Activated CD4-positive, alpha-beta memory T cell treated with anti-CD3 and anti-CD28 coated beads, Interleukin-2, amount 10 ng/mL, durations not matched to agents 7 days and 5 days (primary cell): ENCODE measurements at regions not wholly inside any gene's neighbourhood (a gene's known extent, or its start where the extent isn't known, plus 50 kb on each side); places are given as distances from the start of the nearest gene placed in this dataset.

Source experiments
- CTCF ChIA-PET: fragments of 350-600 bp; sonication (Branson Sonifier 250); formaldehyde crosslinking; loops from one replicate; lab custom pipeline; 2021; ENCODE audit warnings: antibody characterized with exemption, inconsistent platforms; lab: Charles Lee
- POLR2A ChIA-PET: fragments of 350-600 bp; sonication (Branson Sonifier 250); formaldehyde crosslinking; loops from one replicate; lab custom pipeline; 2021; ENCODE audit warnings: antibody characterized with exemption; lab: Charles Lee
- DNase-seq: peaks from one replicate; pipeline ENCODE4 v3.0.0-alpha.2; 2020
- H3K27ac Mint-ChIP-seq: one replicate; pipeline ENCODE4 v1.8.0; 2021; ENCODE audit warnings: mild to moderate bottlenecking, mixed read lengths
- H3K27me3 Mint-ChIP-seq: one replicate; pipeline ENCODE4 v1.8.0; 2021; ENCODE audit warnings: mixed read lengths
- H3K36me3 Mint-ChIP-seq: one replicate; pipeline ENCODE4 v1.8.0; 2021; ENCODE audit warnings: low read depth, mixed read lengths
- H3K4me1 Mint-ChIP-seq: one replicate; pipeline ENCODE4 v1.8.0; 2021; ENCODE audit warnings: mixed read lengths
- H3K4me3 Mint-ChIP-seq: one replicate; pipeline ENCODE4 v1.8.0; 2021; ENCODE audit warnings: mild to moderate bottlenecking, mixed read lengths
- H3K9me3 Mint-ChIP-seq: one replicate; pipeline ENCODE4 v1.8.0; 2021; ENCODE audit warnings: mixed read lengths

DNA sequence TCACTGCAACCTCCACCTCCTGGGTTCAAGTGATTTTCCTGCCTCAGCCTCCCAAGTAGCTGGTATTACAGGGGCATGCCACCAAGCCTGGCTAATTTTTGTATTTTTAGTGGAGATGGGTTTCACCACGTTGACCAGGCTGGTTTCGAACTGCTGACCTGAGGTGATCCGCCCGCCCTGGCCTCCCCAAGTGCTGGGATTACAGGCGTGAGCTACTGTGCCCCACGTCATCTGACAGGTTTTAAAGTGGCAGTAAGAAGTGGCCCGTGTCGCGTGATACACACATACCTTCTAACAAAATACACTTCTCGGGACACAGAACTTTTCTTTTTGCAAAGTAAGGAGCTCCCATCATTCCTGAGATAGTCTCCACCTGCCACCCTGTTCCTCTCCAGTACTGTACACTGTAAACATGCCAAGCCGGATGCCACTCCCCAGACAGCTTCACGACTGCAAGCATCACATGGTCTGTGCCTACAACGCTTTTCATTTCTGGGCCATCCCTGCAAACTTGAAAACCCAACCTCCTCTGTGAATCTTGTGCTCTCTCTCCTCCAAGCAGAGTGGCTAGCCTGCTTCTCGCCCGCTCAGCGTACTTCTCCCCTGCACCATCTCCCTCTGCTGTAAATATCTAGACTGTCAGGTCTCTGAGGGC lies 256.3 kb upstream of the KLF14 start:
- POLR2A ChIA-PET = interaction anchor here (0.6 to 1.7 kb wide), 15 partner anchors 9 to 116 kb away, joined by 3 to 11 read pairs (median 4); no protein-coding TSS in a partner anchor
- Mint-ChIP-seq H3K9me3 (no peaks in the 10 kb centered on the region), H3K4me3 (peak overlapping the region; percentile 46), H3K27me3 (no peaks in the 10 kb centered on the region), H3K4me1 (peaks cover 88% of the 10 kb centered on the region), H3K27ac (peak overlapping the region; percentile 77), H3K36me3 (peaks cover 30% of the 10 kb centered on the region)
- CTCF ChIA-PET = interaction anchor here (0.7 to 1.9 kb wide), 8 partner anchors 8 to 94 kb away, joined by 3 to 9 read pairs (median 4); no protein-coding TSS in a partner anchor
- peak; percentile 63 for DNase-seq

- no peak for DNase-seq
- Mint-ChIP-seq H3K4me1 (peaks cover 86% of the 10 kb centered on the region), H3K27me3 (no peaks in the 10 kb centered on the region), H3K4me3 (peak overlapping the region; percentile 54), H3K27ac (peak overlapping the region; percentile 85), H3K9me3 (no peaks in the 10 kb centered on the region), H3K36me3 (peaks cover 19% of the 10 kb centered on the region)
- ChIA-PET CTCF (interaction anchor here (0.7 to 4.2 kb wide), 6 partner anchors 11 to 57 kb away, joined by 3 to 39 read pairs (median 5); no protein-coding TSS in a partner anchor), POLR2A (interaction anchor here (0.6 to 4.2 kb wide), 4 partner anchors 22 to 41 kb away, joined by 3 to 74 read pairs (median 8); no protein-coding TSS in a partner anchor)
These were observed 259.8 kb upstream of the KLF14 start for GRCh38 chr7:130993671-130994365.

GRCh38 chr7:130994378-130995115 lies 260.5 kb upstream of the KLF14 start:
- H3K36me3 Mint-ChIP-seq = peaks cover 23% of the 10 kb centered on the region
- peak overlapping the region; percentile 54 for H3K4me3 Mint-ChIP-seq
- ChIA-PET CTCF (interaction anchor here (0.6 to 4.2 kb wide), 11 partner anchors 10 to 98 kb away, joined by 3 to 39 read pairs (median 3); no protein-coding TSS in a partner anchor), POLR2A (interaction anchor here (0.9 to 4.2 kb wide), 17 partner anchors 9 to 81 kb away, joined by 3 to 74 read pairs (median 5); no protein-coding TSS in a partner anchor)
- no peaks in the 10 kb centered on the region for H3K9me3 Mint-ChIP-seq
- peak overlapping the region; percentile 85 for H3K27ac Mint-ChIP-seq
- no peaks in the 10 kb centered on the region for H3K27me3 Mint-ChIP-seq
- peaks cover 86% of the 10 kb centered on the region for H3K4me1 Mint-ChIP-seq
- DNase-seq = no peak

GRCh38 chr7:130995252-130996081 lies 261.5 kb upstream of the KLF14 start:
- no peak for DNase-seq
- Mint-ChIP-seq H3K36me3 (peaks cover 28% of the 10 kb centered on the region), H3K4me3 (peak overlapping the region; percentile 54), H3K27me3 (no peaks in the 10 kb centered on the region), H3K27ac (peak overlapping the region; percentile 85), H3K4me1 (peaks cover 86% of the 10 kb centered on the region), H3K9me3 (no peaks in the 10 kb centered on the region)
- ChIA-PET POLR2A (interaction anchor here (0.9 to 4.2 kb wide), 23 partner anchors 8 to 82 kb away, joined by 3 to 74 read pairs (median 5); no protein-coding TSS in a partner anchor), CTCF (interaction anchor here (0.6 to 4.2 kb wide), 13 partner anchors 9 to 99 kb away, joined by 3 to 39 read pairs (median 5); no protein-coding TSS in a partner anchor)

GRCh38 chr7:130996205-130996832 lies 262.3 kb upstream of the KLF14 start:
- no peak for DNase-seq
- H3K27me3 Mint-ChIP-seq = no peaks in the 10 kb centered on the region
- peak overlapping the region; percentile 51 for H3K4me3 Mint-ChIP-seq
- ChIA-PET POLR2A (interaction anchor here (0.9 to 4.2 kb wide), 19 partner anchors 8 to 66 kb away, joined by 3 to 74 read pairs (median 5); no protein-coding TSS in a partner anchor), CTCF (interaction anchor here (0.6 to 4.2 kb wide), 9 partner anchors 8 to 100 kb away, joined by 3 to 39 read pairs (median 5); no protein-coding TSS in a partner anchor)
- no peaks in the 10 kb centered on the region for H3K9me3 Mint-ChIP-seq
- H3K36me3 Mint-ChIP-seq = peaks cover 28% of the 10 kb centered on the region
- H3K27ac Mint-ChIP-seq = peak overlapping the region; percentile 85
- H3K4me1 Mint-ChIP-seq = peaks cover 80% of the 10 kb centered on the region

DNA sequence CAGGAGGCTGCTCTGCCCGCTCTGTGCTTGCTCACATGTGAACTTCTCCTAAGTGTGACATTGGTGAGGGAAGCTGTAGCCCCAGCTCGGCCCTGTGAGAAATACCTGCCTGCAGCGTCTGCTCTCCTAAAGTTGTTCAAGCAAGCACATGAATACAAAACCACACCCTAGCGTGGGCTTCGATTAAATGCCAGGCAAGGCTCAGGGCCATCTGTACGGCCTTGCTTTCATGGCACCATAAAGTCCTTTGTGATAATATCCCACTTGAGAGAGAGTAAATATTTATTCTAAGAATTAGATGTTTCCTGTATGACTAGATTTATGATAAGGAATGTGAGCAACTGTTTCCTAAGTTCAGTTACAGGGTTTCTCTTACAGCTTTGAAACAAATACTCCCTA lies 262.8 kb upstream of the KLF14 start:
- peaks cover 32% of the 10 kb centered on the region for H3K36me3 Mint-ChIP-seq
- peaks cover 78% of the 10 kb centered on the region for H3K4me1 Mint-ChIP-seq
- no peaks in the 10 kb centered on the region for H3K27me3 Mint-ChIP-seq
- POLR2A ChIA-PET = interaction anchor here (0.9 to 4.2 kb wide), 16 partner anchors 9 to 66 kb away, joined by 3 to 74 read pairs (median 5); no protein-coding TSS in a partner anchor
- CTCF ChIA-PET = interaction anchor here (1.1 to 4.2 kb wide), 8 partner anchors 8 to 100 kb away, joined by 3 to 39 read pairs (median 6); no protein-coding TSS in a partner anchor
- peak overlapping the region; percentile 85 for H3K27ac Mint-ChIP-seq
- no peaks in the 10 kb centered on the region for H3K9me3 Mint-ChIP-seq
- peak overlapping the region; percentile 51 for H3K4me3 Mint-ChIP-seq
- no peak for DNase-seq

DNA sequence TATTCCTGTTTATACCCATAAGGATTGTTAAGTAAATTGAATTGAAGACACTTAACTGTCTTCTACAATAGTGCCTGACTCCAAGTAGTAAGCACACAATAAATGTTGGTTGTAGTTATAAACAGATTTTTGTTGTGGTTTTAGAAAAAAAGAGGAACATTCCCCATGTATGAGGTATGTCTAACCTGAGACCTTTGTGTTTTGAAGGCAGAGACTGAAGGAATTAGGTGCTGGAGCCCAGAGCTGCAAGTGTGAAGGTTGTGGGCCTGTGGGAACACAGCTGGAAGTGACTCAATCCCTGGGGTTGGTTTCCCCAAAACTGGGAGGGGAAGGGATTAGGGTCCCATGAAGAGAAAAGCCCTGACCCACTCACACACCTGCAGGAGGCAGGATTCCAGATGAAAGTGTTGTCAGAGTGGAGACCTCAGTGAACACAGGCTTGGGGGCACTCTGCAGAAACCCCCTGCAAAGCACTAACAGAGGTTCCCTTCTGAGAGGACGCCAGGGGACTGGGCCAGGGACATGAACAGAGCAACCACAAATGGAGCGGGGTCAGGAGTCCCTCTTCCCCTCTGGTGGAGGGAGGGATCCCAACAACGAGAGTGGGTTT lies 265.1 kb upstream of the KLF14 start:
- ChIA-PET POLR2A (interaction anchor here (0.9 to 1.3 kb wide), 2 partner anchors 19 to 47 kb away, joined by 3 to 4 read pairs; no protein-coding TSS in a partner anchor), CTCF (interaction anchor here (0.9 to 1.9 kb wide), 3 partner anchors 8 to 17 kb away, joined by 3 to 6 read pairs (median 3); no protein-coding TSS in a partner anchor)
- DNase-seq = no peak
- Mint-ChIP-seq H3K27me3 (no peaks in the 10 kb centered on the region), H3K4me1 (peaks cover 69% of the 10 kb centered on the region), H3K4me3 (no peak overlapping the region), H3K27ac (peak overlapping the region; percentile 56), H3K9me3 (peaks cover 13% of the 10 kb centered on the region), H3K36me3 (peaks cover 40% of the 10 kb centered on the region)

- Mint-ChIP-seq H3K4me1 (peaks cover 67% of the 10 kb centered on the region), H3K27me3 (no peaks in the 10 kb centered on the region), H3K4me3 (no peak overlapping the region), H3K36me3 (peaks cover 47% of the 10 kb centered on the region), H3K27ac (no peak overlapping the region), H3K9me3 (peaks cover 15% of the 10 kb centered on the region)
- ChIA-PET CTCF (interaction anchor here (0.6 to 2.3 kb wide), 5 partner anchors 10 to 62 kb away, joined by 3 to 15 read pairs (median 3); no protein-coding TSS in a partner anchor), POLR2A (interaction anchor here (1.4 to 3.3 kb wide), 5 partner anchors 10 to 44 kb away, joined by 4 to 12 read pairs (median 5); no protein-coding TSS in a partner anchor)
- DNase-seq = no peak
These were observed 265.9 kb upstream of the KLF14 start for GRCh38 chr7:130999926-131000325.

DNA sequence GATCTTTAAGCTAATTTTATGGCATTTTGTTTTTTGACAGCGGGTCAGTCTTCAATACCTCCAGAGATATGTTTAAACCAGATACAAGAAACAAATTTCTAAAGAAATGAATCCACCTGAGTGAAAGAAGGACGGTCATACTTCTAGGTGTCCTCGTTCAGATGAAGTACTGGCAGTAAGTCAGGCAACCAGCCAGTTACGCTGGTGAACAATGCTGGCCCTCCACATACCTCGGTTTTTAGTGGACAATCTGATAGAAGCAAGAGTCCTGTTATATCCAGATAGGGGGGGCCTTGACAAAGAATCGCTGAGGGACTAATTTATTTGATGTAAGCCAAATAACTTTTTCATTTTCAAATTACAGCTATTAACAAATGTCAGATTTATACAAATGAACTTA lies 266.4 kb upstream of the KLF14 start:
- ChIA-PET CTCF (interaction anchor here (0.6 to 2.3 kb wide), 5 partner anchors 10 to 63 kb away, joined by 3 to 15 read pairs (median 3); no protein-coding TSS in a partner anchor), POLR2A (interaction anchor here (1.4 to 3.3 kb wide), 5 partner anchors 10 to 44 kb away, joined by 4 to 12 read pairs (median 5); no protein-coding TSS in a partner anchor)
- no peak for DNase-seq
- Mint-ChIP-seq H3K4me3 (no peak overlapping the region), H3K27me3 (no peaks in the 10 kb centered on the region), H3K36me3 (peaks cover 52% of the 10 kb centered on the region), H3K4me1 (peaks cover 66% of the 10 kb centered on the region), H3K9me3 (peaks cover 17% of the 10 kb centered on the region), H3K27ac (no peak overlapping the region)

GRCh38 chr7:131000873-131001272 lies 266.9 kb upstream of the KLF14 start:
- ChIA-PET POLR2A (interaction anchor here (1.4 to 3.3 kb wide), 5 partner anchors 11 to 45 kb away, joined by 4 to 12 read pairs (median 5); no protein-coding TSS in a partner anchor), CTCF (interaction anchor here (1.3 to 2.3 kb wide), 3 partner anchors 18 to 41 kb away, joined by 3 to 15 read pairs (median 3); no protein-coding TSS in a partner anchor)
- Mint-ChIP-seq H3K4me1 (peaks cover 66% of the 10 kb centered on the region), H3K27ac (no peak overlapping the region), H3K27me3 (no peaks in the 10 kb centered on the region), H3K36me3 (peaks cover 55% of the 10 kb centered on the region), H3K4me3 (no peak overlapping the region), H3K9me3 (peaks cover 17% of the 10 kb centered on the region)
- DNase-seq = no peak
